Keratinocyte (primary cell): ENCODE measurements at regions not wholly inside any gene's neighbourhood (a gene's known extent, or its start where the extent isn't known, plus 50 kb on each side); places are given as distances from the start of the nearest gene placed in this dataset.

Source experiments
- DNase-seq: peaks from one replicate; pipeline ENCODE4 v3.0.0-alpha.2; 2011; ENCODE audit warnings: low read depth, missing footprints, low spot score
- FAIRE-seq: peaks from 2 replicates; lab custom pipeline; 2011; peaks lifted over from hg19 to GRCh38; lab: Jason Lieb, UNC
- H2AFZ ChIP-seq: 2 replicates; pipeline ENCODE4 v1.6.0; 2012; ENCODE audit warnings: low read length, control low read depth, inconsistent platforms; ENCODE audit not compliant: control insufficient read depth
- H3K27ac ChIP-seq: 2 replicates; pipeline ENCODE4 v1.5.1; 2011; ENCODE audit warnings: low read length; ENCODE audit not compliant: control insufficient read depth, insufficient read depth
- H3K27me3 ChIP-seq: 3 replicates; pipeline ENCODE4 v1.6.0; 2011; ENCODE audit warnings: low read length; ENCODE audit not compliant: control insufficient read depth, insufficient read depth; ENCODE audit errors: extremely low read depth
- H3K36me3 ChIP-seq, 2 experiments: 2 replicates in 1 of 2; 3 replicates in 1 of 2; pipeline ENCODE4 v1.5.1; 2011; ENCODE audit warnings: low read length in 2 of 2, mild to moderate bottlenecking in 1 of 2; ENCODE audit not compliant: control insufficient read depth in 2 of 2, insufficient read depth in 2 of 2; ENCODE audit errors: extremely low read depth in 1 of 2
- H3K4me1 ChIP-seq: 3 replicates; pipeline ENCODE4 v1.5.1; 2011; ENCODE audit warnings: low read length; ENCODE audit not compliant: control insufficient read depth, insufficient read depth; ENCODE audit errors: extremely low read depth
- H3K4me2 ChIP-seq: 3 replicates; pipeline ENCODE4 v1.6.0; 2011; ENCODE audit warnings: low read depth, low read length; ENCODE audit not compliant: control insufficient read depth, insufficient read depth; ENCODE audit errors: extremely low read depth
- H3K4me3 ChIP-seq, 3 experiments: fragments of 200-600 bp in 1 of 3; sonication (generic) in 1 of 3; 2 replicates in 2 of 3; 3 replicates in 1 of 3; pipeline ENCODE4 v1.5.1; 2011 to 2016; ENCODE audit warnings: low read length in 3 of 3, mild to moderate bottlenecking in 3 of 3, control low read depth in 2 of 3, inconsistent platforms in 1 of 3, low read depth in 1 of 3, mixed read lengths in 1 of 3, mixed run types in 1 of 3, moderate library complexity in 1 of 3; ENCODE audit not compliant: control insufficient read depth in 2 of 3, insufficient read depth in 2 of 3; ENCODE audit errors: extremely low read depth in 1 of 3
- H3K79me2 ChIP-seq: 2 replicates; pipeline ENCODE4 v1.6.0; 2012; ENCODE audit warnings: low read length; ENCODE audit not compliant: control insufficient read depth, insufficient read depth
- H3K9ac ChIP-seq: 3 replicates; pipeline ENCODE4 v1.6.0; 2011; ENCODE audit warnings: low read length; ENCODE audit not compliant: control insufficient read depth, insufficient read depth; ENCODE audit errors: extremely low read depth
- H3K9me1 ChIP-seq: 3 replicates; pipeline ENCODE4 v1.6.0; 2011; ENCODE audit warnings: low read length; ENCODE audit not compliant: control insufficient read depth, insufficient read depth; ENCODE audit errors: extremely low read depth
- H3K9me3 ChIP-seq: 2 replicates; pipeline ENCODE4 v1.5.1; 2012; ENCODE audit warnings: low read depth, low read length; ENCODE audit not compliant: control insufficient read depth
- H4K20me1 ChIP-seq: 3 replicates; pipeline ENCODE4 v1.6.0; 2011; ENCODE audit warnings: low read length; ENCODE audit not compliant: control insufficient read depth, insufficient read depth; ENCODE audit errors: extremely low read depth
- EZH2 ChIP-seq: IDR thresholded peaks from one replicate; pipeline ENCODE4 v1.6.1; 2012; ENCODE audit warnings: inconsistent platforms, mild to moderate bottlenecking, low read length, moderate library complexity
- dilution Hi-C: fragments of 300-500 bp; cut with MboI; formaldehyde crosslinking; loops from one replicate; pipeline ENCODE4 v1.7.0; 2020; ENCODE audit warnings: low sequenced_read_pairs; ENCODE audit not compliant: extremely low pct_ligation_motif_present
- TF ChIP-seq, protein P1 (sequence below), 3 experiments: IDR thresholded peaks in 1 of 3; conservative IDR thresholded peaks in 1 of 3; optimal IDR thresholded peaks in 1 of 3; 2 replicates in 2 of 3; 3 replicates in 1 of 3; pipeline versions ENCODE3 to v1.5.1; 2011; ENCODE audit warnings: low read length in 3 of 3, mild to moderate bottlenecking in 3 of 3, moderate library complexity in 2 of 3, control low read depth in 1 of 3, inconsistent platforms in 1 of 3; ENCODE audit not compliant: insufficient read depth in 2 of 3; ENCODE audit errors: extremely low read depth in 1 of 3

DNA sequence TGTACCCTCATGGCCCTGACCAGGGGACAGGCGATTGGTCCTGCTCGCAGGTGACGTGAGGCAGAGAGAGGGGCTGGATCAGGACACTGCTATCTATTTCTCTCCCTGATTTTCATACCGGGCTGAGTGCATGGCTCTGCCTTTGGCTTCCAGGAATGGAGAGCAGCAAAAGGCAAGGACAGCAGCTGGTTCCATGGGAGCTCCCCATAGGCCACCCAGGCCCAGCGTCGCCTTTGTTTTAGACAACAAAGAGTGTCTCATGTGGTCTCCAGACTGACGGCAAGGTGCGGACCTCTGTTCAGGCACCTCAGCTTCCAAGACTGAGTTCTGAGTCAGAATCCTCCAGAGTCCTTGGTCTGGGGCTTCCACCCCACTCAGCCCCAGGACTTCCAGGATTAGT lies 123.1 kb downstream of the VEGFA start:
- H3K27me3 ChIP-seq, result peaks cover 20% of the 10 kb centered on the region
- no peak for TF ChIP-seq EZH2
- TF ChIP-seq, protein P1, sequence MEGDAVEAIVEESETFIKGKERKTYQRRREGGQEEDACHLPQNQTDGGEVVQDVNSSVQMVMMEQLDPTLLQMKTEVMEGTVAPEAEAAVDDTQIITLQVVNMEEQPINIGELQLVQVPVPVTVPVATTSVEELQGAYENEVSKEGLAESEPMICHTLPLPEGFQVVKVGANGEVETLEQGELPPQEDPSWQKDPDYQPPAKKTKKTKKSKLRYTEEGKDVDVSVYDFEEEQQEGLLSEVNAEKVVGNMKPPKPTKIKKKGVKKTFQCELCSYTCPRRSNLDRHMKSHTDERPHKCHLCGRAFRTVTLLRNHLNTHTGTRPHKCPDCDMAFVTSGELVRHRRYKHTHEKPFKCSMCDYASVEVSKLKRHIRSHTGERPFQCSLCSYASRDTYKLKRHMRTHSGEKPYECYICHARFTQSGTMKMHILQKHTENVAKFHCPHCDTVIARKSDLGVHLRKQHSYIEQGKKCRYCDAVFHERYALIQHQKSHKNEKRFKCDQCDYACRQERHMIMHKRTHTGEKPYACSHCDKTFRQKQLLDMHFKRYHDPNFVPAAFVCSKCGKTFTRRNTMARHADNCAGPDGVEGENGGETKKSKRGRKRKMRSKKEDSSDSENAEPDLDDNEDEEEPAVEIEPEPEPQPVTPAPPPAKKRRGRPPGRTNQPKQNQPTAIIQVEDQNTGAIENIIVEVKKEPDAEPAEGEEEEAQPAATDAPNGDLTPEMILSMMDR (optimal IDR thresholded peaks at IDR 0.05 in 1 of 3, IDR thresholded peaks at IDR 0.05 in 1 of 3, conservative IDR thresholded peaks at IDR 0.05 in 1 of 3; ENCODE audit: extremely low read depth in 1 of 3, insufficient read depth in 2 of 3, low read length in 3 of 3), result no peak
- H3K4me2 ChIP-seq, result no peak overlapping the region
- H3K4me3 ChIP-seq, result no peak overlapping the region
- H2AFZ ChIP-seq, result no peak overlapping the region
- no peaks in the 10 kb centered on the region for H3K4me1 ChIP-seq
- no peaks in the 10 kb centered on the region for H4K20me1 ChIP-seq
- dilution Hi-C loops, result no loop called here
- no peaks in the 10 kb centered on the region for H3K9me3 ChIP-seq
- DNase-seq (no peak), FAIRE-seq (no peak)
- no peak overlapping the region for H3K27ac ChIP-seq
- no peaks in the 10 kb centered on the region for H3K36me3 ChIP-seq
- no peak overlapping the region for H3K9ac ChIP-seq
- no peaks in the 10 kb centered on the region for H3K79me2 ChIP-seq
- no peaks in the 10 kb centered on the region for H3K9me1 ChIP-seq

DNA sequence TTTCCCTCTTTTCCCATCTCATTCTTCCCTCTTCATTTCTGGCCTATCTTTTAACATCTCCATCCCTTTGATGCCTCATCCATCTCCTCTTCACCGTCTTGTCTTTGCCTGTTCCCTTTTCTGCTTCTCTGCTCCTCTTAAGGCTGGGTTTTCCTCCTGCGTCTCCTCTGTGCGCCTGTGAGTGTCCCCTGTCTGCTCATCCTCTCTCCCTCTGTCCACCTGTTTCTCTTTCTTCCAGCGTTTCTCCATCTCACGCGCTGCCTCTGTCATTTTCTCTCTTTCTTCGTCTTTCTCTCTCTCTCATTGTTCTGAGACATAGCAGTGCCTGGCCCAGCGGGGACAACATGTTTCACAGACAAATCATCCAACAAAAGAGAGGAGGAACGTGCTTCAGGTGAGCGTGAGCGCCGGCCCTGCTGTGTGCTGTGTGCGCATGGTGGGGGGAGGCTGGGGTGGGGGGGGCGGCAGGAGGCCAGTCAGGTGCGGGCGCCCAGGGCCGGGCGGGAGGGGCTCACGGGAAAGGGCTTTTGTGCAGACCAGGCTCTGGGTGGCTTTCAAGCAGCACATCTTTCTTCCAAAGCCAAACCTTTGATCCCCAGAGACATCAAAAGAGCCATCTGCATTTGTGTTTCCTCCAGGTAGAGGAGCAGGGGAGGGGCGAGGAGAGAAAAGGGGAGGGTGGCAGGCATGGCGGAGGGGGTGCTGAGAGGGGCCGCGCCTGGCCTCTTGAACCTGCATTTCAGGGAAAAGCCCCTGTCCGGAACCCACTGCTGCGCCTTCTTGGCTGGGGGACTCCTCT lies 121.3 kb downstream of the VEGFA start:
- FAIRE-seq (no peak), DNase-seq (no peak)
- no peak for TF ChIP-seq EZH2
- TF ChIP-seq, protein P1 (optimal IDR thresholded peaks at IDR 0.05 in 1 of 3, IDR thresholded peaks at IDR 0.05 in 1 of 3, conservative IDR thresholded peaks at IDR 0.05 in 1 of 3; ENCODE audit: extremely low read depth in 1 of 3, insufficient read depth in 2 of 3, low read length in 3 of 3), result no peak
- Histone ChIP-seq H4K20me1 (no peaks in the 10 kb centered on the region), H3K4me3 (no peak overlapping the region), H3K27me3 (peaks cover 33% of the 10 kb centered on the region), H3K4me2 (no peak overlapping the region), H3K9me3 (no peaks in the 10 kb centered on the region), H3K36me3 (no peaks in the 10 kb centered on the region), H3K4me1 (no peaks in the 10 kb centered on the region), H2AFZ (no peak overlapping the region), H3K9me1 (no peaks in the 10 kb centered on the region), H3K9ac (no peak overlapping the region), H3K27ac (no peak overlapping the region), H3K79me2 (no peaks in the 10 kb centered on the region)
- dilution Hi-C loops, result no loop called here
